ENCODE measurements at regions not wholly inside any gene's neighbourhood (a gene's known extent, or its start where the extent isn't known, plus 50 kb on each side); places are given as distances from the start of the nearest gene placed in this dataset.
A peak's percentile ranks its signal among the peaks of the same experiment; 100 is the strongest.
"Not testable (repeated sequence)": the region's sequence is repeated elsewhere in the genome, so short reads cannot be mapped to it uniquely, and the experiment has no call there.

DNA sequence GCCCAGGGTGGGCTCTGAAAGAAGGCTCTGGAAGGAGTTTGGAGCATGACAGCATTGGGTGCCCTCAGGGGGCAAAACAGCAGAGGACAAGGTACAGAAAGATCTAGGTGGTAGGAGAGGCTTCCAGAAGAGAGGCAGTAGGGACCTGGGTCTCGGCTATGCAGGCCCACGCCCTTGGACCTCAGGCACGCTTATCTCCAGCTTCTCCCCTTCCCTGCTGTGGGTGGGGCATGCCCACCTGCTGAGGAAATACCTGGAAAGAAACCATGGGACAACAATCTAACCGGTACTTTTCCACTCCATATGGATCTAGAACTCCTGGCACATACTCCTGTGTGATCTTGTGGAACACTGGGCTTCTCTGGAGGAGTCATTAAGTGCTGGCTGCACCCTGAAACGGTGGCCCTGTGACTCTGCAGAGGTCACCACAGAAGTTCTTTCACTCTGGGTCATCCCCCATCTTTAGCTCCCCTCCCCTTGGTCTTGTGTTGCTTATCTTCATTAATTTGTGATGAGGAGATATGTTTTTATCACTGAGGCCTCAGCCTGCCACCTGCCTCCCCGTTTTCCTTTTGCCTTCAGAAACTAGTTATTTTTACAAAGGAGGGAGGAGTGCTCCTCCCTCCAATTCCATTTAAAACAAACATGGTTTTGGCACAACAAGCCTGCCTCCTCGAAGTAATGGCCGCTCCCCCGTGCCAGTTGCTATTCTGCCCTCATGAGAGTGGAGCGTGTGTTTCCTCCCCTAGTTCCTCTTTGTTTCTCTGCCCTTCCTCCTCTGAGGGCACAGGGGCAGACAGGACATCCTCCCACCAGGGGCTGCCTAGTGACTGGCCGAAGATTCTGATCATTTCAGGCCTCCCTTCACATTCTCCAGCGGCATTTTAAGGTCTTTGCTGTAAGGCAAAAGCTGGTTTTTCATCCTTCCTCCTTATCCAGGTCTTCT is 78.0 kb upstream of the ATP5PO start:
- no peak for DNase-seq

DNA sequence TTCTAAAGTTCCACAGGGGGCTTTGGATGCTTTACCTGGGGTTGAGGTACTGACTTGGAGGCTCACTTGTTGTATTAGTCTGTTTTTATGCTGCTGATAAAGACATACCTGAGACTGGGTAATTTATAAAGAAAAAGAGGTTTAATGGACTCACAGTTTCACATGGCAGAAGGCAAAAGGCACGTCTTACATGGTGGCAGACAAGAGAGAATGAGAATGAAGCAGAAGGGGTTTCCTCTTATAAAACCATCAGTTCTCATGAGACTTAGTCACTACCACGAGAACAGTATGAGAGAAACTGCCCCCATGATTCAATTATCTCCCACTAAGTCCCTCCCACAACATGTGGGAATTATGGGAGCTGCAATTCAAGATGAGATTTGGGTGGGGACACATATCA is 76.8 kb upstream of the ATP5PO start:
- not testable (repeated sequence) for DNase-seq

DNA sequence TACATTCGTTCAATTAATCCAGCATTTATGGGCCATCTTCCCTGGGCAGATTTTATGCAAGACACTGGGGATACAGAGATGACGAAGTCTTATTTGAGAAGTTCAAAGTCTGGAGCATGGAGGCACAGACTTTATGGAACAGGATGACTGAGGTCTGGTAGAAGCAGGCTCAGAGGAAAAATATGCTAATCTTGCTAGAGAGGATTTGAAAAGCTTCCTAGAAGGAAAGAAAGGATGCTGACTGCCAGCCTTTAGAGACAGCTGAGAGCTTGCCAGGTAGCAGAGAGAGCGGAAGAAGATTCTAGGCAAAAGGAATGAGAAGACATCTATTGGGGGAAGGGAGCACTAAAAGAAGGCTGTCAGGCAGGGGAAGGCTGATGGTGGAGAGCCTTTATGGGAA is 75.5 kb upstream of the ATP5PO start:
- no peak for DNase-seq

DNA sequence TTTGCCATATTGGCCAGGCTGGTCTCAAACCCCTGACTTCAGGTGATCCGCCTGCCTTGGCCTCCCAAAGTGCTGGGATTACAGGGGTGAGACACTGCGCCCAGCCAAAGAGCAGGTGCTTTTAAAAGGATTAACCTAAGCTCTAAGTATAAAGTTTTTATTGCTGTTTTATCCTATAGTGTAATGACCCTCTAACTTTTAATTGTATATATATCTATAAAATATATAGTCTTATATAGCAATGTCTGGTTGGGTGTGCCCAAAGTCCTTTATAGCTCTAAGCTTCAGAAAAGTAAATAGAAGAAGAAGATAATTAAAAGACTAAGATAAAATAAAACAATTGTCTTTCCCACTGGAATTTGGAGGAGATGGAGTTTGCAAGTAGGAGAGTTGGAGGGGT is 73.8 kb upstream of the ATP5PO start:
- DNase-seq: no peak

DNA sequence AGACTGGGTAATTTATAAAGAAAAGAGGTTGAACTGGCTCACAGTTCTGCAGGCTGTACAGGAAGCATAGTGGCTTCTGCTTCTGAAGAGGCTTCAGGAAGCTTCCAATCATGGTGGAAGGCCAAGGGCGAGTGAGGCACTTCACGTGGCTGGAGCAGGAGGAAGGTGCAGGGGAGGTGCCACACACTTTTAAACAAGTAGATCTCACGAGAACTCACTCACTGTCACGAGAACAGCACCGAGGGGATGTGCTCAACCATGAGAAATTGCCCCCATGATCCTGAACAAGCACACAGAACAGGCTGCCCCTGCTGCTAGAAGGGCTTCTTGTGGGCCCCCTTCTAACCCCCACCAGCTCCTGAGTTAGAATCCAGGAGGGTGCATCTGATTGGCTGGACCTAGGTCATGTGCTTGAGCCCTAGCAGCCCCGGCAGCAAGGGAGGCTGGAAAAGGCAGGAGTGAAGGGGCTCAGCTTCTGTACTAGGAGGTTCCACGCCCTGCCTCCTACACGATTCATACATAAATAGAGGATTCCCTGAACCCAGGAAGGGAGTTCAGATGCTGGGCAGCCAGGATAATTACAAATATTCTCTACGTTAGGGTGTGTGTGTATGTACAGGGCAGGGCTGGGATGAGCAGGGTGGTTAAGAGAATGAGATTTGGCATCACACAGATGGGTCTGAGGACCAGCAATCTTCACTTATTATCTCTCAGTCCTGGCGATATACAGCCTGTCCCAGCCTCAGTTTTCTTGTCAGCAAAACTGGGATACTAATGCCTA is 72.8 kb upstream of the ATP5PO start:
- DNase-seq: no peak

DNA sequence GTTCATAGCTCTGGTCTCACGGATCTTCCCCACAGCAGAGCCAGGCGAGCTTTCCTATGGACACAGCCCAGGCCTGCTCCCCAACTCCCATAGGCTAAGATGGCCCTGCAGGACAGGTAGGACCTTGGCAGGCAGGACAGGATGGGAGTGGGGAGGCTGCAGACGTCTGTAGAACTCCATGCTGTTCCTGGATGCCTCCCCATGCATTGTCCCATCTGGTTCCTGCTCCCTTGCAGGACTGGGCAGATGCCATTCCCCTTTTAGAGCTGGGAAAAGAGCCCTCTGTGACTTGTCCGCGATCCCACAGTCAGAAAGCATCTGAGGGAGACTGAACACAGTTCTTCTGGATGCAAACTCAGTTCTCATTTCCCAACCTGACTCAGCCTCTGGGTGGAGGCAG is 71.9 kb upstream of the ATP5PO start:
- no peak for DNase-seq

DNA sequence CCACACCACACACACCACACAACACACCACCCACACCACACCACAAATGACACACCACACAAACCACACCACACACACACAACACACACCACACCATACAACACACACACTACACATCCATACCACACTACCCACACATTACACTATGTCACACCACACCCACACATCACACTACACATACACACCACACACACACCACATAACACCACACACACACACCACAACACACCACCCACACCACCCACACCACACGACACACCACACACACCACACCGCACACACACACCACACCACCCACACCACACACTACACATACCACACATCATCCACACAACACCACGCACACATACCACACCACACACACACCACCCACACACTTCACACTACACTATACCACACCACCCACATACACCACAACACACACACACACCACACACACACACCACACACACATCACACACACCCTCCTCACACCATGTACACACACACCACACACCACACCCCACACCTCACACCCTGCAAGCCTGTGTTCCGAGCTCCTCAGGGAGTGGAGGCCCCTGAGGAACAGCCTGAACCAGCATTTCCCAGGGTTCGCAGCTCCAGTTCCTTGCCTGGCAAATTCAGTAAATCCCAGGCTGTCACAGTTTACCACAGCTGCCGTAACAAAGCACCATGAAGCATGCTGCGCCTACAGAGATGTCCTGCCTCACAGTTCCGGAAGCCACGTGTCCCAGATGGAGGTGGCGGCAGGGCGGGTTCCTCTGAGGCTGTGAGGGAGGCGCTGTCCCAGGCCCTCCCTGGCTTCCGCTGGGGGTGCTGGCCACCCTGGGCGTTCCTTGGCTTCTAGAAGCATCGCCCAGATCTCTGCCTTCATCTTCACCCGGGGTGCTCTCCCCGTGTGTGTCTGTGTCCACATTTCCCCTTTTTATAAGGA is 69.8 kb upstream of the ATP5PO start:
- no peak for DNase-seq

DNA sequence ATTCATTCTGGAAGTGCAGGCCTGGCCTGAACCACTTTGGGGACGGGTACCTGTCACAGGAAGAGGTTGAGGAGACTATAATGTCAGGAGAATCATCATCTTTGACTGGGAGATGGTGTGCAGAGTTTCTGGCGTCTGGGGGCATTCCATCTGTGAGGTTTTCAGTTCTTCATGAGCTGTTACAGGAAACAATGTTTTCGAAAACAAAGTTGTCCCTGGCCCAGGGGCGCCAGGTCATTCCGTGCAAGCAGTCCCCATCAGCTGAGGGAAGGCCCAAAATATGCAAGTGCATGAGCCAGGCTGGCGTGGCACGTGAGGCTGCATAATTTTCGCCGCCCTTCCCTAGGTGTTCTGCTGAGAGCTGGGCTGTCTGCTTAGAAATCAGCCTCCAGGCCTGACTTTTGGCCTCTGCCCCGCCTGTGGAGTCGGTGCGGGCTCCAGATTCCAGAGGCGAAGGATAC is 68.4 kb upstream of the ATP5PO start:
- DNase-seq: no peak

DNA sequence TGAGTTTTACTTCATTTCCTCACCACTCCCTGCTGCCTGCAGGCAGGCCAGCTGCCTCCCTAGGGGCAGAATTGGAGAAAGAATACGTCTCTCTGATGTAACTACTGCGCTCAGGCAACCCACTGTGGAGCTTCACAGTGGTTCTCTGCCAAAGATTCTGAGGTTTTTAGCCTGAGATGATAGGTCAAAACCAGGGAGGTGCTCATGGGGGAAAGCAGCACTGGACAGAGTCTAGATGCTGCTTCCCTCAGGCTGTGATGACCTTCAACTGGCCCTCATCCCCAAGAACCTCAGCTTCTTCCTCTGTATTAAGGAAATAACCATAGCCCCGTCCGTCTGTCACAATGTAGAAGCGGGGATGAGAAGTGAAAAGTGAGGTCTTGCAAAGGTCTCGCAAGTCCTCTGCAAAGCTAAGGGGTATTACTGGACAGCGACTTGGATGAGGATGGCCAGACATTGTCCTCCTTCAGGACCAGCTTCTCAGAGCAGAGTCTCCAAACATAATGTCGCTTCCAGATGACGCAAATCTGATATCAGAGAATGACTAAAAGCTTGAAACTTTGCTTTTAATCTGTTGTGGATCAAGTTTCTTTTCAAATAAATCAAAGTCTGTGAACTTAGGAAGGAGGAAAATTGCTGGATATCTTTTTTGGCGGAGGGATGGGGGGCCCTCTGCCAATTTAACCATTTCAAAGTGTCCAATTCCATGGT is 65.9 kb upstream of the ATP5PO start:
- no peak for DNase-seq

DNA sequence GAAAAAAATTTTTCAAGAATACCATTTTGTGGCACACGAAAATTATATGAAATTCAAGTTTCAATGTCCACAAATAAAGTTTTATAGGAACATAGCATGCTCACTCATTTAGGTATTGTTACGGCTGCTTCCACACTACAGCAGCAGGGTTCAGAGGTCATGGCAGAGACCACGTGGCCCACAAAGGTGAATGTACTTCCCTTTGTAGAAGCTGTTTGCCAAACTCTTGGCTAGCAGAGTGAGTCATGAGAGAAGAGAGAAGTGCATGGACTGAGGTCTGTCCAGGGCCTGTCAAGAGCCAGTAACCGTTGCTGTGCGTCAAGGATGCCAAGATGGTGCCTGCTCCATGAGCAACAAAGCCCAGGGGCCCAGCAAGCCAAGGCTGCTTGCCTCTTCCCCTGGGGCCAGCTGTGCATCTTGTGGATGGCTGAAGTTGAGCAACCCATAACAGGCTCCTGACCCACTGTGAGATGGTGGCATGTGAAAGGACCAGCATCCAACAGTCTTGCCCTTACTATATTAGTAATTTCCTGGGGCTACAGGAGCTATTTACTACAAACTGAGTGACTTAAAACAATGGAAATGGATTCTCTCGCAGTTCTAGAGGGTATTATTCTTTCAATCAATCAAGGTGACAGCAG is 64.8 kb upstream of the ATP5PO start:
- DNase-seq: no peak

DNA sequence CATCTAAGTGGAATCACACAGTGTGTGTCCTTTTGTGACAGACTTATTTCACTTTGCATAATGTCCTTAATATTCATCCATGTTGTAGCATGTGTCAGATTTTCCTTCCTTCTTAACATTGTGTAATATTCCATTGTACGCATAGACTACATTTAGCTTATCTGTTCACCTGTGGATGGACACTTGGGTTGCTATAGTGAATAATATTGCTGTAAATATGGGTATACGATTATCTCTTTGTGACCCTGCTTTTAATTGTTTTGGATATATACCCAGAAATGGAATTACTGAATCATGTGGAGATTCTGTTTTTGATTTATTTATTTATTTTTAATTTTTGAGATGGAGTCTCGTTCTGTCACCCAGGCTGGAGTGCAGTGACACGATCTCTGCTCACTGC is 63.0 kb upstream of the ATP5PO start:
- no peak for DNase-seq

DNA sequence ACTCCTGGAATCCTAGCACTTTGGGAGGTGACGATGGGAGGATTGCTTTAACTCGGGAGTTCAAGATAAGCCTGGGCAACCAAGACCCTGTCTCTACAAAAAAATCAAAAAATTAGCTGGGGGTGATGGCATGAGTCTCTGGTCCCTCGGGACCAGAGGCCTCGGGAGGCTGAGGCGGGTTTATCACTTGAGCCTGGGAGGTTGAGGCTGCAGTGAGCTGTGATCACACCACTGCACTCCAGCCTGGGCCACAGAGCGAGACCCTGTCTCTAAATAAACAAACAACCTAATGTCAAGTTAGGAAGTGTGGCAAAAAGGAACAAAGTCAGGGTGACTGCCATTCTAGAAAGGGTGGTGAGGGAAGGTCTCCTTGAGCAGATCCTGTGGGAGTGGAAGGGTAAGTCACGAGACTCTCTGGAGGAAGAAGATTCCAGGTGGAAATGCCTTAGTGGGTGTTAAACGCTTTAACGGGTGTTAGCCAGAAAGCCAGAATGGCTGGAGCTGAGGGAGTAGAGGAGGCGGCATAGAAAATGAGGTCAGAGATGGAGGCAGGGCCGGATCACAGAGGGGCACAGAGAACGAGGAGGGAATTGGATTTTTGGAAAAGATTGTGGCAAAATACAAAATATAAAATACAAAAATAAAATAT is 62.2 kb upstream of the ATP5PO start:
- no peak for DNase-seq

DNA sequence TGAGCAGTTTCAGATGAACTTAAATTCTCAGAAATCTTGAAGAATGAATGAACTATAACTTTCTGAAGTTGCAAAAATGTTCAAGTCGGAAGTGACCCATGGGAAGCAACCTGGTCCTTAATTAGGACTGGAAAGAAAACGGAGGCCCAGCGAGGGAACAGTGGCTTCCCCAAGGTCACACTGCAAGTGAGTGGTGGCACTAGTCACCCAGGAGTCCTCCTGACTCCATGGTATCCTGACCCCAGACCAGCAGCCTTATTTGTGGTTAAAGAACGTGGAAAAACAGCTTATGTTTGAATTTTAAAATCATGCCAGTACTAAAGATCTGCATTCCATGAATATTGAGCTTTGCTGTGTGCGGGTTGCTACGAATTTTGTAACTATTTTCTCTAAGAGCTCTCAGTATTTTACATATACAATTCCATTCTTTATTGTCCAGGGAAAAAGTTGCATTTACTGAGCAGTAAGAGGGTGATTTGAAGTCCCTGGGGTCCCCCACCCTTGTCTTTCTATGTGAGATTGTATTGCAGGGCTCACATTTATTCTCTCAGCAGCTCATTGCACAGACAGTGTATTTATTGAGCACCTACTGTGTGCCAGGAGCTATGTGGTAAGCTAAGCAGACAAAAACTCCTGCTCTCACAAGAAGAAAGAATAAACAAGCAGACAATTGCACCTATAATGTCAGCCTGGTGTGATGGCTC is 61.6 kb upstream of the ATP5PO start:
- DNase-seq: no peak

DNA sequence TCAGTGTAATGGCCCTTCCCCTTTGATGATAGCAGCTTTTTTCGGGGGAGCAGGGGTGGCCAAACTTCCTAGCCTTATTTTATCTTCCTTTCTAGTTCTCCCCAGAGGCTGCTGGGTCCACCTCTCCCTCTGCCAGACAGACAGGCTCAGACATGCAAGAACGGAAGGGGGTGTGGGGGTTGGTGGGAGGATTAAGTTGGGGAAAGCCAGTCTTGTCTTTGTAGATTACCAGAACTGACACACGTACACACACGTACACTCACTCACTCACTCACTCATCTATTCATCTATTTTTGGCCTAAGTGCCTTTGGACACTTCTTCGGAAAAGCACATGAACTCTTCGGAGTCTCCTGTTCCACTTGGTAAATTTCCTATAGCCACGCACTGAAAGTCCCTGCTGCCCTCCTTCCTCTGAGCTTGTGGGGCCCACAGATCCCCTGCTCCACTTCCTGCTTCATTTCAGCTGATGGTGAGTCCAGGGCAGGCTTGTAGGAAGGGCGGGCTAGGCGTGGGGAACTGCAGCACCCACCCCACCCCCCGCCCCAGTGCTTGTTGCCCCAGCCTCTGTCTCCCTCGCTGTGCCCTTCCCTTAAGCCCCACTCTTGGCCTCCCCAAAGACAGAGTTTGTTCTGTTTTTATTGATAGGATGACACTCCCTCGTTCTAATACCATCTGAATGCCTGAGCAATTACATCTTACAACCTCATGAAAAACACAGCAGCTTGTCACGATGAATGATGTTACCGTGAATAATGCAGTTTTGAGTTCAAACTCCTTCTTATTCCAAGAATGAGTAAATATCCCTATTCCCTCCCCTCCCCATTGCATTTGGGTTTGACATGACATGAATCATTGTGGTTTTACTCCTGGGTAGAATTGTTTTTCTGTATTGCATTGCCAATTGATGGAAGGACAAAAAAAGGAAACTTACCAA is 60.7 kb upstream of the ATP5PO start:
- peak; percentile 52 for DNase-seq

DNA sequence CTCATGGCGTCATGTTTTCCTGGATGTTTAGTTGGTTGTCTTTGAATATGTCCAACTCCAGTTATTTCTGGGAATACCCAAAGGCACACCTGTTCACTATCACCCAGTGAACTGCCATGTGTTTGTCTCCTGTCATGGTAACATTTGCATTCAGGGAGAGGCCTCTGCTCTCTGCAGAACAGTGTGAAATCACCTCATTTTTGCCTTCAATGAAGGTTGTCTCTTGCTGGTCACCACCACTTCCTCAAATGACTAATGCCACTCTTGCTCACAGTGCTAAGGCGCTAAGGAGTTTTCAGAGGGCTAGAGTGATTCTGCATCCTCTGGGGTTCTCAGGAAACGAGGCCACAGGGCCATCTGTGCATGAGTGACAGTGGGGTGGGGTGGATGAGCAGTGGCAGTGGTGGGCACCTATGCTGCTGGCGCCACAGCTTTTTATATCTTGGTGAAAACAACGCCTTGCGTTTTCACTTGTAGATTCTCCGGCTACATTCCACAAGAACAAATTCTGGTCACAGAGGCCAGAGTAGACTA is 60.0 kb upstream of the ATP5PO start:
- DNase-seq: peak; percentile 73

DNA sequence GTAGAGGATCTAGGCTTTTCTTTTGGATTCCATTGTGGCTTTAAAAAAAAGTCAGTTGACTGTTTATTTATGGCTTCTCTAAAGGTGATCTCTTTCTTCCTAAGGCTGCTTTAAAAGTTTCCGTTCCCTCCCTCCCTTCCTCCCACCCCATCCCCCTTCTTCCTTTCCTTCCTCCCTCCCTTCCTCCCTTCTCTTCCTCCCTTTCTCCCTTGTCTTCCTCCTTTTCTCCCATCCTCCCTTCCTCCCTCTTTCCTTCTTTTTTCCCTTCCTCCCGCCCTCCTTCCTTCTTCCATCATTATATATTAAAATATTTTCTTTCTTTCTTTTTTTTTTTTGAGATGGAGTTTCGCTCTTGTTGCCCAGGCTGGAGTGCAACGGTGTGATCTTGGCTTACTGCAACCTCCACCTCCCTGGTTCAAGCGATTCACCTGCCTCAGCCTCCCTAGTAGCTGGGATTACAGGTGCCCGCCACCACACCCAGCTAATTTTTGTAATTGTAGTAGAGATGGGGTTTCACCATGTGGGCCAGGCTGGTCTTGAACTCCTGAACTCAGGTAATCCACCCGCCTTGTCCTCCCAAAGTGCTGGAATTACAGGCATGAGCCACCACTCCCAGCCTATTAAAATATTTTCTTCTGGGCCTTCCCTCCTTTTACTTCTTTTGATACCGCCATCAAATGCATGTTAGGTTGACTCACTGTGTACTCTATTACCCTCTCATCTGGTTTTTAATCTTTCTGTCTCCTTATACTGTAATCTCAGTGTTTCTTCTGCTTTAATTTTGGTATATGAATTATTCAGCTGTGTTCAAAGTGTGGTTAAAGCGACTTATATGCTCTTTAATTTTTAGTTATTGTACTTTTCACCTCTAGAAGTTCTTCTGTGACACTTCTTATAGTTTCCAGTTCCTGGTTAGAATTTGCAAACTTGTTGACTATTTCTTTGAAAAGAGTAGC is 59.2 kb upstream of the ATP5PO start:
- no peak for DNase-seq

DNA sequence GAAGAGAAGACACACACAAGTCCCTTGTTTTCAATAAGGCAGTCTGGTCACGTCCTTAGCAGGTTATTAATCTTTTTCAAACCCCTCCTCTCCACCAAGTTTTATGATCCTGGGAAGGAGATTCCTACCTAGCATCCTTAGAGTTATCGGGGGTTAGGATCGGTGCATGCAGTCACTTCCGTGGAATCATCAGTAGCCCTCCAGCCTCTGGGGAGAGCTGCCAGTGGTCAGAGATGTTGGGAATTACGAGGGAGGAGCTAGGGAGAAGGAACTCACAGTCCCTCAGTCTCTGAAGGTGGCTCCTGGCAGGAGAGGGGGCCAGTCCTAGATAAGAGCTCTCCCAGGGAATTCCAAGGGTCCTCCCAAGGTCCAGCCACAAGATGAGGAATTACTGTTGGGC is 57.7 kb upstream of the ATP5PO start:
- no peak for DNase-seq

DNA sequence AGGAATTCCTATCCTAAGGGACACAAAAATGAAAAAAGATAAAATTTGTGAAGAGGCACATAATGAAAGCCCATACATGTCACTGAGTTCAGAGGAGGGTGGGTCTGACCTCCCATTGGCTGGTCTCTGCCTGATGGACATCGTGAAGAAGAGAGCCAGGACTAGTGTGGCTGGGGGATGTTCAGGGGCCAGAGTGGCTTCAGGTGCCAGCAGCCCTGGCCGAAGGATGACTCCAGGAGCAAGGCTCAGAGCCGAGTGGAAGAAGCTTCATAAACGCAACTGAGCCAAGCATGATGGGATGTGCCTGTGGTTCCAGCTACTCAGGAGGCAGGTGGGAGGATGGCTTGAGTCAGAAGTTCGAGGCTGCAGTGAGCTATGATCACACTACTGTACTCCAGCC is 56.9 kb upstream of the ATP5PO start:
- no peak for DNase-seq

Measured in activated gamma-delta T cell treated with Interleukin-2 at 50 U/mL for 16 hours (primary cell).